T-helper 2 cell treated with Interferon-gamma antibody and Interleukin-4, amounts not matched to agents 100 ng/mL and 5 ng/mL, for 36 hours (primary cell): ENCODE measurements at regions not wholly inside any gene's neighbourhood (a gene's known extent, or its start where the extent isn't known, plus 50 kb on each side); places are given as distances from the start of the nearest gene placed in this dataset.

Experiments
- intact Hi-C: fragments of 100-400 bp; cut with micrococcal nuclease; formaldehyde crosslinking; loops from one replicate; pipeline ENCODE4 v1.15.1; 2023

DNA sequence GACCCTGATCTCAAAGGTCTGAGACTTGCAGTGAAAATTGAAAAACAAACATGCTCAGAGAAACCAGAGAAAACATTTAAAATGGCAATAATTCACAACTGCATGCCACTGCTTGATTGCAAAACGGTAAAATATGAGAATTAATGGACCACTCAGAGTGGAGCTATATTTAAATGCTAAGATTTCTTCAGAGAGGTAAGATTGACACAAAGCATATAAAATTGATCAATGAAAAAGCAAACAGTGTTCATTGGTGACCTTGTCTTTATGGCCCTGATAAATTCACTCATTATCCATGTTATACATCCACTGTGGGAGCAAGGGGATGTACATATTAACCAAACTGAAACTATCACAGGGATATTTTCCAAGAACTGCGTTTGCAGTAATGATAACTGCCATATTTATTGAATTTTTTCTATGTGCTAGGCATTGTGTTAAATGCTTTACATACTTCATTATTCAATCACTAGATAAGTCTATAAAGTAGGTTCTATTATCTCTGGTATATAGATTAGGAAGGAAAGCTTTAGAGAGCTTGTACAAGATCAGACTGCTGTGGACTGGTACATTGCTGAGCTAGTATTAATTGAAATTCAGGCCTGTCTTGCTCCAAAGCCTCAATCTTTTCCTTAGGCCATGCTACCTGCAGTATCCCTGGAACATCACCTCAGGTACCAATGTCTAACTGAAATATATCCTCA lies 113.9 kb upstream of the LMO3 start:
- intact Hi-C loops = no loop called here

DNA sequence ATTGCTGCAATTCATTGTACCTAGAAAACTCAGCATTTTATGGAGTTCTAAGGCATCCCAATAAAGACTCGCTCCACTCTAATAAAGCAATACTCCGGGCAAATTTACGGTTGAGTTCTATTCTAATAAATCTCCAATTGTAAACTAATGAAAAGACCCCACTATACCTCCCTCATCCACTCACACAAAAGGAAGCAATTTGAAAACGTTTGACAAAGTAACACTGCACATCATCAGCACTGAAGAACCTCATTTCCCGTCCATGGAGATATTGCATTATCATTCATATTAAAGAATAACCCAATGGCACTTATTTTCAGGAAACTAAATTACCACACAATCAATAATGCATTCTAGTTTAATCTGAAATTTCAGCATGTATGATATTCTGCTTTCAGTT lies 111.0 kb upstream of the LMO3 start:
- intact Hi-C loops = no loop called here

DNA sequence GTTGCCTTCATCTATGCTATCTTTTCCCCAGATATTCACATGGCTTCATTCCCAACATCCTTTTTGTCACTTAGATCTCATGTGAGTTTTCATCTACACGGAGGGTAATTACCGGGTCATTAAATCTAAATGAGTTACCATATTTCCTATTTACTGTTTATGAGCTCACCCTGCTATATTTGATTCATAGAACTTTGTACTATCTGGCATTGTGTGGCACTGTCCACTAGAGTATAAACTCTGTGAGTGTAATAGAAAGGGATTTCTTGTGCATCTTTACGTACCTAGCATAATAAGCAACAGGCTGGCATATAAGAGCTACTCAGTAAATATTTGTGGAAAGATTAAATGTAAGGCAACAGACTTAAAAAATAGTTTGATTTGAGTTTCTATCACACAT lies 86.1 kb upstream of the LMO3 start:
- intact Hi-C loops = no loop called here

DNA sequence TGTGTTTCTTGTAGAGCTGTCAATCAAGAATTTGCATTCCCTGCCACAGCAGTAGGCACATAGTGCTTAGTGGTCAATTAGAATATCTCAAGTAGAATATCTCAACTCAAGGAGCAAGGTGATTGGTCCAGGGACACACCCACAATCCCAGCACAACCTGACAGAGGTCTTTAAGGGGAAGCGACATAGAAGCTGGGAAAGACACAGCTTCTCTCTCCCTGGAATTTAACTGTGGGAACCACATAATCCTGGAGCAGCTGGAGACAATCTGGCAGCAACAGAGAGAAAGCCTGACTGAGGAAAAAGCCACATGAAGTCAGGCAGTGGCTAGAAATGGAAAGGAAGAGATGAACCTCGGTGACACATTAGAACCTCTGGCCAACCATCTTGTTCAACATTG lies 85.7 kb upstream of the LMO3 start:
- intact Hi-C loops = no loop called here

DNA sequence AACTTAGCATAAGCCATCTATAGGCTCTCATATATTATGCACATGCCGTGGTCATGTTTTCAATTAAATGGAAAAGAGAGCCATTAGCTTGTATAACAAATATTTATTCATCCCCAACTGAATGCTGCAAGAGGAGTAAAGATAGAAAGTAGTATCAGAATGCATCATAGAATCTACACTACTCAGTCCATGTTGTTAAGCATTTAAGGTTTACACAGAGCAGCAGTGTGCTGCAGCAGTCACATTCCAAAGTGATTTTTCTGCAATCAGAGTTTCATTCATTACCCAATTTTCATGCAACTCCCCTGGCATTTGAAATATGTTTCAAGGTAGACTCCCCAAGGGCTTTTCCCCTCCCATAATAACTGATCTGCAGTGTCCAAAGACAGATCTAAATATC lies 82.2 kb upstream of the LMO3 start:
- intact Hi-C loops = no loop called here

DNA sequence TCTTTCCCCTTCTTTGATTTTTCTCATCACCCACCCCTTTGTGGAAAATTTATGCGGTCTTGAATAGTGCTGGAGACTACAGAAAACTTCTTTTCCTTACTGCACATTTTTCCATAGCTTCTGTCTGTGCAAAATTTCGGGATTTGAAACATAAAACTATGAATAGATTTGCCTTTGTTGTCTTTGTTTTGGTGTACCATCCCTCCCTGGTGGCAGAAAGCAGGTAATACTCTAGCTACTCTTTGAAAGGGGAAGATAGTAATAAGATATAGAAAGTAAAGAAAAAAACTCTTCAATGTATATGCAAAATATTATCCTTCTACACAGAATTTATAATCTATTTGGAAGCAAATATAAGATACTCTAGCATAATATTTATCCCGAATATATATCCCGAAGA lies 79.1 kb upstream of the LMO3 start:
- intact Hi-C loops = no loop called here

DNA sequence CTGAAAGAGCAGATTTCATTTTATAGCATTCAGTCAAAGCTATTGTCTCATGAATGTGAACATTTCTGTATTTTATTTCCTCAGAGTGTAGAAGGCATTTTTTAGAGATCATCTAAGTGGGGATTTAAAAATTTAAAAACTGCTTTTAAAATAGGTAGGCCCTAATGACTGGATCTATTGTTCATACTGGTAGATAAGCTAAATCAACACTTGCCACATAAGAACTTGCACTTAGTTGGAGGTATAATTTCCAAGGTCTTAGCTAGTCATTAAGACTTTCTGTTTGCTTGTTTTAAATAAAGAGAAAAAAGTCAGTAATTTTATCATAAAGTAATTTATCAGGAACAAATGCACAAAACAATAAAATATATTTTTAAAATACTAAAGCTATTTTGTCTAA lies 75.2 kb upstream of the LMO3 start:
- intact Hi-C loops = no loop called here

DNA sequence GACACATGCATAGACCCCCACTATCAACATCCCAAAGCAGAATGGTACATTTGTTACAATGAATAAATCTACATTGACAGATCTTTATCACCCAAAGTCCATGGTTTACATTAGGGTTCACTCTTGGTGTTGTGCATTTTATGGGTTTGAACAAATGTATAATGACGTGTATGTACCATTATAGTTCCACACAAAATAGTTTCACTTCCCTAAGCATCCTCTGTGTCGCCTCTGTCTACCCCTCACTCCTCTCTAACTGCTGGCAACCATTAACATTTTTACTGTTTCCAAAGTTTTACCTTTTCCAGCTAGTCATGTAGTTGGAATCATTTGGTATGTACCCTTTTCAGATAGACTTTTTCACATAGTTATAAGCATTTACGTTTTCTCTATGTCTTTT lies 69.5 kb upstream of the LMO3 start:
- intact Hi-C loops = no loop called here

DNA sequence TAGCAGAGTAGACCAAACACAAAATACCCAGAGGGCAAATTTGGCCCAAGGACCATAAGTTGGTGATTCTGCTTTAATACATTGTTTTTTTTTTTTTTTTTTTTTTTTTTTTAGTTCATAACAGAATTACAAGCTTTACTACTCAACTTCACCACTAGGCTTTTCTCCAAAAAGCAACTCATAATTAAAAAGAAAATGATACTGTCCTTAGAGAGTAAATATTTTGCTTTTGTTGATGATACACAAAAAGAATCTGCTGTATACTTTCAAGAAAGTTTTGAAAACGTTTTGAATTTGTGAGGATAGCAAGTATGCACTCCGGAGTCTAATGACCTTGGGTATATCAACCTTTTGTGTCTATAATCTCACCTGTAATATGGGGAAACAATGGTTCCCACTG lies 68.9 kb upstream of the LMO3 start:
- intact Hi-C loops = no loop called here

DNA sequence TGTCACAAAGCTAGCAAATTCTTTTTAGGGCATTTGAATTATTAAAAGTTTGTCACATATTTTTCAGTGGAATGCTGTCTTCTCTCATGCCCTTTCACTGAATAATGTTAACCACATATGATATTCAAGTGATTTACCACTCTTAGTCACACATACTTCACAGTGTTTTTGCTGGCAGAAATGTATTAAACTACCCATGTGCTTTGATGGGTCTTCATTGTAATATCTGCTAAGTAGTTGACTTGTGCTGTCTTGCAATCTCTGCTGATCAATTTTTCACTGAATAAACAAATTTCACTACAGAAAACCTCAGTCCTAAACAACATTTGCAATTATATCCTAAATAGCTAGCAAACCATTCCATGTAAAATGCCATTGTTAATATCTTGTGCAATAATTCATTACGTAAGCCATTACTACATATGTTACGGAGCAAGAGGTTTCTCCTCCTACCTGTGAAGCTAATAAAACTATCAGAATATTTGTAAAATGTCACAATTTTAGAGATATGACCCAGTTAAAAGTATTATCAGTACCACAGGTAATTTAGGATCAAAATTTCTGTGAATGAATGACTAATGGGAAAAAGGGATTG lies 64.6 kb upstream of the LMO3 start:
- intact Hi-C loops = no loop called here

DNA sequence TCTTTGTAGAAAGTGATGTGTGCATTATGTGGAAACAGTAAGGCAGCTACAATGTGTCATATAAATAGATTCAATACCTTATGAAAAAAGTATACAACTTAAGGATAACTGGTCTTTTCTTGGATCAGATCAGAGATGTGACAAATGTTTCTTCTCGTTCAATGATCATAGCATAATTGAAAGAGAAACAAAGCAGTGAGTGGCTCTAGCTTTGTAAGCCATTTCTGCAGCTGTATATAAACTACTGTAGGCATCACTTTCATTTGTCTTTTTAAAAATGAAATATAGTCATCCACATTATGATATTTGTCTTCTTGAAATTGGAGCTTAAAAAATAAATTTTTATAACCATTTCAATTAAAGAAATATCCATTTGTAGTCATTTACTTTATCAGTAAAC lies 63.8 kb upstream of the LMO3 start:
- intact Hi-C loops = no loop called here

DNA sequence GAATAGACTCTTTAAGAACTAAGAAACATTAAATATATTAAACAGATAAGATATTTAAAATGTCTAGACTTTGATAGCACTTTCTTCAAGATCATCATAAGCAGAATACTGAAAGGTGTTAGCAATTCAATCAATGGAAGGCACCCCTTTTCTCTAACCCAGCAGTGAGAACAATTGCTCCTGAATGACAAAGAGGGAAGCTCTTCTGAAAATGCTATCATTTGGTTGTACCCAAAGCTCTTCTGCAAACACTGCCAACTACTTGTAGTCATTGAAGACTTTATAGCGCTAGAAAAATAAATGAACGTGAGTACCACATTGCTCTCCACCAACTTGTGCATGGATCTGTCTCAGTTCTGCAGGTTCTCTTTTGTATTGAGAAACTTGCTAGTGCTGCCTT lies 62.2 kb upstream of the LMO3 start:
- intact Hi-C loops = no loop called here

DNA sequence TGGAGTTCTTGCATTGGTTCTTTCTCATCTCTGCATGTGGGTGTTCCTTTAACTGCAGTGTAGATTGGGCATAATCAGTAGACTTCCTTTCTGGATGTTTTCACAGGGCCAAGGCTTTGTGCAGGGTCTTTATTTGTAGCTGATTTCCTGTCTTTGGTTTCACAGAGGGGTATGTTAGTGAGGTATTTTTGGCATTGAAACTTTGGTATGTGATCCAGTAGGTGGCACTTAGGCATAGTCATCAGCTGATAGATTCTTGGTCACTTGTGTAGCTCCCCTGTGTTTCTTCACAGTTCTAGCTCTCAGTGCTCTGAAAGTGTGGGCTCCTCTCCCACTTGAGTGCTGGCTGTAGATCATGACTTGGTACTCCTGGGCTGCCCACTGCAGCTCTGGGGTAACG lies 52.7 kb upstream of the LMO3 start:
- intact Hi-C loops = no loop called here
